Esophagus squamous epithelium (tissue), 5 donors: ENCODE measurements at regions not wholly inside any gene's neighbourhood (a gene's known extent, or its start where the extent isn't known, plus 50 kb on each side); places are given as distances from the start of the nearest gene placed in this dataset.

Experiments
- DNase-seq: peaks from one replicate; lab custom pipeline; 2025; lab: John Stamatoyannopoulos, UW
- H3K27ac ChIP-seq, 4 donors: fragments of 200-600 bp; sonication (generic); one replicate each; pipeline ENCODE4 v1.5.1; 2016 to 2019; ENCODE audit warnings: mild to moderate bottlenecking in 1 of 4
- H3K27me3 ChIP-seq, 4 donors: fragments of 200-600 bp; sonication (generic); 1 replicate in 3 of 4; 2 replicates in 1 of 4; pipeline versions ENCODE4 v1.5.1 to v1.6.0; 2017 to 2021; ENCODE audit warnings: antibody characterized with exemption in 1 of 4
- H3K36me3 ChIP-seq, 3 donors: fragments of 200-600 bp; sonication (generic); one replicate each; pipeline ENCODE4 v1.5.1; 2016 to 2019
- H3K4me1 ChIP-seq, 3 donors: fragments of 200-600 bp; sonication (generic); one replicate each; pipeline ENCODE4 v1.5.1; 2017 to 2019
- H3K4me3 ChIP-seq, 4 donors: fragments of 200-600 bp; sonication (generic); 1 replicate in 3 of 4; 2 replicates in 1 of 4; pipeline ENCODE4 v1.5.1; 2016 to 2019; ENCODE audit warnings: mild to moderate bottlenecking in 2 of 4, moderate library complexity in 1 of 4
- H3K9me3 ChIP-seq, 3 donors: fragments of 200-600 bp; sonication (generic); one replicate each; pipeline ENCODE4 v1.5.1; 2016 to 2019
- POLR2A ChIP-seq, 4 donors: fragments of 450-650 bp; IDR thresholded peaks; one replicate each; pipeline ENCODE4 v1.6.1; 2017; ENCODE audit warnings: antibody characterized with exemption in 4 of 4, mild to moderate bottlenecking in 4 of 4, moderate library complexity in 3 of 4
- WGBS, 2 donors: methylation state at CpG; one replicate each; pipeline ENCODE4 v1.1.5; 2018; 5-methylcytosine and 5-hydroxymethylcytosine counted together
- intact Hi-C: fragments of 100-400 bp; cut with DNase I; formaldehyde crosslinking; loops from one replicate; pipeline ENCODE4 v1.15.0; 2022
- TF ChIP-seq, protein P1 (sequence below), 6 experiments: fragments of 450-650 bp in 4 of 6; fragments of 200-600 bp in 2 of 6; sonication (generic) in 2 of 6; IDR thresholded peaks; one replicate each; pipeline ENCODE4 v1.5.1; 2016 to 2019; ENCODE audit warnings: antibody characterized with exemption in 6 of 6, mild to moderate bottlenecking in 4 of 6, moderate library complexity in 4 of 6
- donor health status: DM: yes; HTN: yes; CAD: no.

DNA sequence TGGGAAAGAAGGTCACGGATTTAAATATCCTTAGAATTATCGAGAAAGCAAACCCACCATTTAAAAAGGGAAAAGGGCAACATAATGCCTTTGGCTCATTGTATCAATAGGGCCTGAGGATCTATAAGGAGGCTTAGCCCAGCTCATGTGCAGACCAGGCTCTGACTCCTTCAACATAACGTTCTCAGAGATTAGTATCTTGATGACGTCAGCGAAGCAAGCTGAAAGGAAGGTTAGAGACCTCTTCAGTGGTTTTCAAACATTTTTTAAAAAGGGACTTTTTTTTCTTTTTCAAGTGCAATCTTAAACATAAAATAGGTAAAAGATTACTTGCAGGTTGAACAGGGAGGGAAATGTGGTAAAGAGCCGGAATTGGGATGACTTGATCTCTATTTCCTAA lies 463.9 kb upstream of the ADAMTS9 start:
- no peaks in the 10 kb centered on the region for H3K36me3 ChIP-seq
- TF ChIP-seq POLR2A (IDR thresholded peaks at IDR 0.05): no peak
- TF ChIP-seq, protein P1, sequence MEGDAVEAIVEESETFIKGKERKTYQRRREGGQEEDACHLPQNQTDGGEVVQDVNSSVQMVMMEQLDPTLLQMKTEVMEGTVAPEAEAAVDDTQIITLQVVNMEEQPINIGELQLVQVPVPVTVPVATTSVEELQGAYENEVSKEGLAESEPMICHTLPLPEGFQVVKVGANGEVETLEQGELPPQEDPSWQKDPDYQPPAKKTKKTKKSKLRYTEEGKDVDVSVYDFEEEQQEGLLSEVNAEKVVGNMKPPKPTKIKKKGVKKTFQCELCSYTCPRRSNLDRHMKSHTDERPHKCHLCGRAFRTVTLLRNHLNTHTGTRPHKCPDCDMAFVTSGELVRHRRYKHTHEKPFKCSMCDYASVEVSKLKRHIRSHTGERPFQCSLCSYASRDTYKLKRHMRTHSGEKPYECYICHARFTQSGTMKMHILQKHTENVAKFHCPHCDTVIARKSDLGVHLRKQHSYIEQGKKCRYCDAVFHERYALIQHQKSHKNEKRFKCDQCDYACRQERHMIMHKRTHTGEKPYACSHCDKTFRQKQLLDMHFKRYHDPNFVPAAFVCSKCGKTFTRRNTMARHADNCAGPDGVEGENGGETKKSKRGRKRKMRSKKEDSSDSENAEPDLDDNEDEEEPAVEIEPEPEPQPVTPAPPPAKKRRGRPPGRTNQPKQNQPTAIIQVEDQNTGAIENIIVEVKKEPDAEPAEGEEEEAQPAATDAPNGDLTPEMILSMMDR (IDR thresholded peaks at IDR 0.05): no peak
- no peaks in the 10 kb centered on the region for H3K27me3 ChIP-seq
- DNase-seq: no peak
- H3K9me3 ChIP-seq: no peaks in the 10 kb centered on the region
- H3K4me1 ChIP-seq: no peaks in the 10 kb centered on the region
- H3K4me3 ChIP-seq: no peak overlapping the region
- intact Hi-C loops: no loop called here
- WGBS, 2 donors: 82 to 90% methylated on average over 6 of the region's 6 CpGs
- no peak overlapping the region for H3K27ac ChIP-seq

DNA sequence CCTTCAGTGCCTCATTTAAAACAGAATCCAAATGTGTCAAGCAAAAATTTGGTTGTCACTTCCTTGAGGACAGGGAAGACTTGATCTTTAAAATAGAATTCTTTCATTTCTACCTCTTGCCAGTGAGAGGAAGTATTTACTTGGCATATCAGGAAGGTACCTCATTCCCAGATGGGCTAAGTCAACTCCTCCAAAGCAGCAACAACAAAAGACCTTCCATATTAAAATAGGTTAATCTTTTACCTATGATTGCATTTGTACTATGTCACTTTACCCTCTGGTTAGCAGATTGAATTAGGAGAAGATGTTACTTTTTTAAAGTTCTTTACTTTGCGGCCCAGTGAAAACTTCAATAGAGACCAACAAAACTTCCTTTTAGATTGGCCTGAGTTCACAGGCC lies 462.1 kb upstream of the ADAMTS9 start:
- DNase-seq: no peak
- no peak overlapping the region for H3K27ac ChIP-seq
- no peak for TF ChIP-seq POLR2A (IDR thresholded peaks at IDR 0.05)
- TF ChIP-seq, protein P1 (IDR thresholded peaks at IDR 0.05): no peak
- H3K36me3 ChIP-seq: no peaks in the 10 kb centered on the region
- no peak overlapping the region for H3K4me3 ChIP-seq
- H3K9me3 ChIP-seq: no peaks in the 10 kb centered on the region
- WGBS, 2 donors: 100% methylated on average over 1 of the region's 1 CpG
- H3K4me1 ChIP-seq: no peaks in the 10 kb centered on the region
- no peaks in the 10 kb centered on the region for H3K27me3 ChIP-seq
- intact Hi-C loops: no loop called here

DNA sequence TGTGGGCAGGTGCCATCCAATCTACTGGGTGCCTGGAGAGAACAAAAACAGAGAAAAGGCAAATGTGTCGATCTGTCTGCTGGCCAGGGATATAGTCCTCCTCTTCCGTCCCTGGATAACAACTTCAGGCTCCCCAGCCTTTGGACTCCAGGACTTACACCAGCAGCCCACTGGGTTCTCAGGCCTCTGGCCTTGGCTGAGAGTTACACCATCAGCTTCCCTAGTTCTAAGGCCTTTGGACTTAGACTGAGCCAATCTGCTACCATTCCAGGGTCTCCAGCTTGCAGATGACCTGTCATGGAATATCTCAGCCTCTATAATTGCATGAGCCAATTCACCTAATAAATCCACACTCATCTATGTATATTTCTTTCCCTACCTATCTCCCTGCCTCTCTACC lies 460.9 kb upstream of the ADAMTS9 start:
- Histone ChIP-seq H3K27ac (no peak overlapping the region), H3K4me1 (no peaks in the 10 kb centered on the region), H3K27me3 (no peaks in the 10 kb centered on the region), H3K36me3 (no peaks in the 10 kb centered on the region), H3K4me3 (no peak overlapping the region), H3K9me3 (no peaks in the 10 kb centered on the region)
- TF ChIP-seq, protein P1 (IDR thresholded peaks at IDR 0.05): no peak
- no peak for TF ChIP-seq POLR2A (IDR thresholded peaks at IDR 0.05)
- intact Hi-C loops: no loop called here
- 81 to 100% methylated on average over 2 of the region's 2 CpGs for WGBS, 2 donors
- no peak for DNase-seq

DNA sequence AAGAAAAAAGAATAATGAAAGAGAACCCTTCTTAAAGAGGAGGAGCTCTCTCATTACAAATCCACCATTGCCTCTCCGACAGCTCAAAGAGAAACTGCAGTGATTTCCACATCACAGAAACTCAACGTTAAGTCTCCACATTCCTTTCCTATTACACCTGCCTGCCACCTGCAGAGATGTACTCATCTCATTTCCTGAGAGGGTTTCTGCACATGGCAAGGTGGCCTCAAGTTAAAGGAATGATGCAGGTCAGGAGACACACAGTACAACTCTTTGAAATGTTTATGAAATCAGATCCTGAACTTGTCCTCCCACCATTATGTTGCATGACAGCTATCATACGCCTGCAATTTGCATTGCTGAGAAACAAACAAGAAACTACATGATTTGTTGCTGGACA lies 458.4 kb upstream of the ADAMTS9 start:
- intact Hi-C loops: no loop called here
- Histone ChIP-seq H3K27me3 (no peaks in the 10 kb centered on the region), H3K9me3 (no peaks in the 10 kb centered on the region), H3K4me3 (no peak overlapping the region), H3K4me1 (no peaks in the 10 kb centered on the region), H3K36me3 (no peaks in the 10 kb centered on the region), H3K27ac (no peak overlapping the region)
- DNase-seq: no peak
- 44 to 46% methylated on average over 3 of the region's 3 CpGs for WGBS, 2 donors
- TF ChIP-seq, protein P1 (IDR thresholded peaks at IDR 0.05): no peak
- TF ChIP-seq POLR2A (IDR thresholded peaks at IDR 0.05): no peak

DNA sequence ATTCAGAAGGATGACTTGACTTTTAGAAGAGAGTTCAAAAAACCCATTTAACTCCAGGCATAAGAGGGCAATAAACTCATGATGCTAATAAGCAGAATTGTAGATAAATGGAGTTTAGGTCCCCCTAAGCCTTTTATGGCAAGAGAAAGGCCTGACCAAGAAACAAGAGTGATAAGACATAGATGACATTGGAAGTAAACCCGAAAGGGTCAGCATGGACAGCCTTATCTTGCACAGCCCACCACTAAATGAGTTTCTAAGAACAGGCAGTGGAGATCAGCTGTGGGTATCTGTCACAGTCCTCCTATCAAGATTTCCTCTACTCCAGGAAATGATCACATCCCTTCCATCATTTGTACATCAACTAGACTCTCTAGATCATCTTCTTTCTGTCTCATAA lies 457.9 kb upstream of the ADAMTS9 start:
- intact Hi-C loops: no loop called here
- H3K9me3 ChIP-seq: no peaks in the 10 kb centered on the region
- no peaks in the 10 kb centered on the region for H3K27me3 ChIP-seq
- no peak for DNase-seq
- no peaks in the 10 kb centered on the region for H3K36me3 ChIP-seq
- WGBS, 2 donors: 92 to 93% methylated on average over 1 of the region's 1 CpG
- no peak overlapping the region for H3K4me3 ChIP-seq
- no peaks in the 10 kb centered on the region for H3K4me1 ChIP-seq
- TF ChIP-seq, protein P1 (IDR thresholded peaks at IDR 0.05): no peak
- TF ChIP-seq POLR2A (IDR thresholded peaks at IDR 0.05): no peak
- H3K27ac ChIP-seq: no peak overlapping the region
